Calu3 (cell line): ENCODE measurements at regions not wholly inside any gene's neighbourhood (a gene's known extent, or its start where the extent isn't known, plus 50 kb on each side); places are given as distances from the start of the nearest gene placed in this dataset.
A peak's percentile ranks its signal among the peaks of the same experiment; 100 is the strongest.

Experiments
- BruUV-seq: library from RNA; stranded (reverse); fragments of 400-500 nt; replicated peaks from 2 replicates; lab custom pipeline; 2021; lab: Mats Ljungman, UMichigan
- CTCF ChIA-PET: fragments of 300-600 bp; sonication (Branson Sonifier 250); formaldehyde crosslinking; loops from one replicate; lab custom pipeline; 2022; ENCODE audit warnings: antibody characterized with exemption; lab: Charles Lee
- DNase-seq: peaks from one replicate; pipeline ENCODE4 v3.0.0; 2022
- H3K27ac Mint-ChIP-seq: one replicate; pipeline ENCODE4 v1.8.0; 2022; ENCODE audit warnings: mixed read lengths; ENCODE audit not compliant: unreplicated experiment
- H3K27me3 Mint-ChIP-seq: one replicate; pipeline ENCODE4 v1.8.0; 2022; ENCODE audit warnings: mixed read lengths; ENCODE audit not compliant: unreplicated experiment
- H3K36me3 Mint-ChIP-seq: one replicate; pipeline ENCODE4 v1.8.0; 2022; ENCODE audit warnings: mild to moderate bottlenecking, moderate library complexity, mixed read lengths; ENCODE audit not compliant: insufficient read depth, unreplicated experiment
- H3K4me1 Mint-ChIP-seq: one replicate; pipeline ENCODE4 v1.8.0; 2022; ENCODE audit warnings: mild to moderate bottlenecking, low read depth, mixed read lengths; ENCODE audit not compliant: unreplicated experiment
- H3K4me3 Mint-ChIP-seq: one replicate; pipeline ENCODE4 v1.8.0; 2022; ENCODE audit warnings: mild to moderate bottlenecking, low read depth, moderate library complexity, mixed read lengths; ENCODE audit not compliant: unreplicated experiment
- H3K9me3 Mint-ChIP-seq: one replicate; pipeline ENCODE4 v1.8.0; 2022; ENCODE audit warnings: low read depth, mixed read lengths; ENCODE audit not compliant: unreplicated experiment
- intact Hi-C: fragments of 100-400 bp; cut with micrococcal nuclease; formaldehyde crosslinking; loops from one replicate; pipeline ENCODE4 v1.10.0; 2022; ENCODE audit not compliant: unreplicated experiment
- TF ChIP-seq, protein P1 (sequence below): fragments of 200-600 bp; IDR thresholded peaks from one replicate; pipeline ENCODE4 v1.8.0; 2022; ENCODE audit warnings: antibody characterized with exemption; ENCODE audit not compliant: unreplicated experiment

DNA sequence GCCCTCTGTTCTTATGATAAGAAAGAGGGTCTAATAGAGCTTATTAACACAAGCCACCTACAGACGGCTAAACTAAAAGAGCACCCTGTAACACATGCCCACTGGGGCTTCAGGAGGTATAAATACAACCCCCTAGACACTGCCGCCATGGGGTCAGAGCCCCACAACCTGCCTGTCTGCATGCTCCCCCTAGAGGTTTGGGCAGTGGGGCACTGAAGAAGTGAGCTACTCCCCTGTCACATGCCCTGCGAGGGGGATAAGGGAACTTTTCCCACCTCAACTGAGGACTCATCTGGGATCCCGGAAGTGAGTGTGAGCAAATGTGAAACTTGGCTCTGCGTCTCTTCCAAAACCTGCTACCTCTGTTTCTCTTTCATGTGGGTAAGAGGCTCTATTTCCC lies 334.5 kb downstream of the ADAM29 start:
- Mint-ChIP-seq H3K36me3 (no peaks in the 10 kb centered on the region), H3K27me3 (no peaks in the 10 kb centered on the region), H3K4me3 (no peak overlapping the region), H3K27ac (no peak overlapping the region), H3K4me1 (no peaks in the 10 kb centered on the region), H3K9me3 (peaks cover 2% of the 10 kb centered on the region)
- CTCF ChIA-PET = no interaction called here
- DNase-seq = no peak
- intact Hi-C loops = loop anchor here (5.0 to 10.0 kb wide), 4 partner anchors 80 to 490 kb away; partner anchors contain the start of gene GLRA3
- no TSS peak for BruUV-seq
- TF ChIP-seq, protein P1, sequence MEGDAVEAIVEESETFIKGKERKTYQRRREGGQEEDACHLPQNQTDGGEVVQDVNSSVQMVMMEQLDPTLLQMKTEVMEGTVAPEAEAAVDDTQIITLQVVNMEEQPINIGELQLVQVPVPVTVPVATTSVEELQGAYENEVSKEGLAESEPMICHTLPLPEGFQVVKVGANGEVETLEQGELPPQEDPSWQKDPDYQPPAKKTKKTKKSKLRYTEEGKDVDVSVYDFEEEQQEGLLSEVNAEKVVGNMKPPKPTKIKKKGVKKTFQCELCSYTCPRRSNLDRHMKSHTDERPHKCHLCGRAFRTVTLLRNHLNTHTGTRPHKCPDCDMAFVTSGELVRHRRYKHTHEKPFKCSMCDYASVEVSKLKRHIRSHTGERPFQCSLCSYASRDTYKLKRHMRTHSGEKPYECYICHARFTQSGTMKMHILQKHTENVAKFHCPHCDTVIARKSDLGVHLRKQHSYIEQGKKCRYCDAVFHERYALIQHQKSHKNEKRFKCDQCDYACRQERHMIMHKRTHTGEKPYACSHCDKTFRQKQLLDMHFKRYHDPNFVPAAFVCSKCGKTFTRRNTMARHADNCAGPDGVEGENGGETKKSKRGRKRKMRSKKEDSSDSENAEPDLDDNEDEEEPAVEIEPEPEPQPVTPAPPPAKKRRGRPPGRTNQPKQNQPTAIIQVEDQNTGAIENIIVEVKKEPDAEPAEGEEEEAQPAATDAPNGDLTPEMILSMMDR = no peak

DNA sequence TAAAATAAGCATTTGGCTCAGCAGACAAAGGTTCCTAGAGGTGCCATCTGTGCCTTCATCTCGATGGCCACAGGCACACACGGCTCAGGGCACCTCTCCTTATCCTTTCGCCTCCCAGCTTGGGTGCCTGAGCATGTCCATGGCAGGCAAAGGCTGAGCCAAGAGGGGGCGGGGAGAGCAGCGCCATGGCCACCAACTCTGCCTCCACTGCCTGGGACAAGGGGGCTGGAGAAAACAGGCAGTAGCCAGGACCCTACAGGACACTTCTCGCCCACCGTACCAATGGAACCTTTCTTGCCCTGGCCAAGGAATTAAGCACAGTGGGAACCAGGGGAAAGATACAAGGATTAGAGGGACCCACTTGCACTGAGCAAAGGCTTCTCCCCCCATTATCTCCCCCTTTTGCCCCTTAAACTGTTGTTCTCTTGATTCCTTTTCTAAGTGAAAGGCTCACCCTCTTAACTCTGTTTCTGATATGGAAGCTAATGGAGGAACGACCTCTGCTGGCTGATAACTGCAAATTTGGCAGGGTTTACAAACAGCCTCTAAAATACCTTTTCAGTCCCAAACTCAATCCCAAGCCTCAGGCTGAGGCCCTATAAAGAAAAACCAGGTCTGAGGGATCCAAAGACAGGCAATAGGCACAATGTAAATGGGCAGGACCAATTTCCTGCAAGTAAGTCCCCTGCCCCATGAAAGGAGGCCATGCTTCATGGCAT lies 335.2 kb downstream of the ADAM29 start:
- CTCF ChIA-PET = interaction anchor here (0.6 kb wide), 2 partner anchors 283 to 314 kb away, joined by 3 to 4 read pairs; no protein-coding TSS in a partner anchor
- H3K4me1 Mint-ChIP-seq = no peaks in the 10 kb centered on the region
- no peak for DNase-seq
- intact Hi-C loops = loop anchor here (5.0 to 10.0 kb wide), 4 partner anchors 81 to 491 kb away; partner anchors contain the start of gene GLRA3
- H3K36me3 Mint-ChIP-seq = no peaks in the 10 kb centered on the region
- no peak overlapping the region for H3K4me3 Mint-ChIP-seq
- TF ChIP-seq, protein P1 = peak; percentile 26
- H3K27ac Mint-ChIP-seq = no peak overlapping the region
- BruUV-seq = no TSS peak
- peaks cover 2% of the 10 kb centered on the region for H3K9me3 Mint-ChIP-seq
- no peaks in the 10 kb centered on the region for H3K27me3 Mint-ChIP-seq

DNA sequence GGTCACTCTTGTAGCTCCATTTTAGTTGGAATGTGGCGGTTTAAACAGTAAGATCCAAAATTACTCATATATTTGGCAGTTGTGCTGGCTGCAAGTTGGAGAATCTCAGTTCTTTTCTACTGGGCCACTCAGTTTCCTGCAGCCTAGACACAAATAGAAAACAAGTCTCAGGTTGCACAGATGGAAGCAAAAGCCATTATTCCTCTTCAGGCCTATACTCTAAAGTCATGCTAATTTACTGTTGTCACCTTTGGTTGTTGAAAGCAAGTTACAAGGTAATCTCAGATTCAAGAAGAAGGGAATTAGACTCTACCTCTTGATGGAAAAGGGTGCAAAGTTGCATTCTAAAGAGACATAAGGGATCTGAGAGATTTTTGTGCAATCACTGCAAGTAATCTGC lies 345.4 kb downstream of the ADAM29 start:
- H3K4me3 Mint-ChIP-seq = no peak overlapping the region
- no peaks in the 10 kb centered on the region for H3K4me1 Mint-ChIP-seq
- H3K27me3 Mint-ChIP-seq = no peaks in the 10 kb centered on the region
- BruUV-seq = no TSS peak
- no peaks in the 10 kb centered on the region for H3K36me3 Mint-ChIP-seq
- intact Hi-C loops = no loop called here
- TF ChIP-seq, protein P1 = no peak
- no peak overlapping the region for H3K27ac Mint-ChIP-seq
- H3K9me3 Mint-ChIP-seq = no peaks in the 10 kb centered on the region
- DNase-seq = no peak
- CTCF ChIA-PET = no interaction called here

DNA sequence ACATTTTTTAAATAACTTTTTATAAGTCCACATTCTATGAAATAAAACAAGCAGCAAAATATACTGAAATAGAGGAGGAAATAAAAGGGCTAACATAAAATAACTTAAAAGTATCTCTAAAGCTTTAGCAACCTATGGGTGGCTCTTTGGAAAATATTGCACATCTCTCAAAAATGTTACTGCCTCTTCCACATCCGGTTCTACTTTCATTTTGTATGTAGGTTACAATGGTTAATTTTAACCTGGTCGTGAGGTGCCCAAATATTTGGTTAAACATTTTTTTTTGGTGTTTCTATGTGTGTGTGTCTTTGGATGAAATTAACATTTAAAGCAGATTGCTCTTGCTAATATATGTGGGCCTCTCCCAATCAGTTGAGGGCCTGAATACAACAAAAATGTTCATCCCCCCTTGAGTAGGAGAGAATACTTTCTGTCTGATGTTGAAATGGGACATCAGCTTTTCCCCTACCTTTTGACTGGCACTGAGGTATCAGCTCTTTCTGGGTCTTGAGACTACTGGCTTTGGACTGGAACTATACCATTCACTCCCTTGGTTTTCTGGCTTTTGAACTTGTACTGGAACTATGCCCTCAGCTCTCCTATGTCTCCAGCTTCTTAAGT lies 353.0 kb downstream of the ADAM29 start:
- Mint-ChIP-seq H3K27me3 (no peaks in the 10 kb centered on the region), H3K4me1 (peaks cover 7% of the 10 kb centered on the region), H3K36me3 (no peaks in the 10 kb centered on the region), H3K9me3 (no peaks in the 10 kb centered on the region), H3K27ac (no peak overlapping the region), H3K4me3 (no peak overlapping the region)
- DNase-seq = no peak
- CTCF ChIA-PET = no interaction called here
- BruUV-seq = no TSS peak
- TF ChIP-seq, protein P1 = no peak
- intact Hi-C loops = no loop called here
